Mesothelial cell of epicardium (in vitro differentiated cells): ENCODE measurements at regions not wholly inside any gene's neighbourhood (a gene's known extent, or its start where the extent isn't known, plus 50 kb on each side); places are given as distances from the start of the nearest gene placed in this dataset.

Experiments used
- DNase-seq, 2 experiments: peaks; one replicate each; pipeline ENCODE4 v3.0.0; 2021; ENCODE audit warnings: low spot score in 2 of 2; ENCODE audit not compliant: unreplicated experiment in 2 of 2
- H3K27ac Mint-ChIP-seq: 2 replicates; pipeline ENCODE4 v1.8.0; 2021; ENCODE audit warnings: mixed read lengths
- H3K27me3 Mint-ChIP-seq: 2 replicates; pipeline ENCODE4 v1.8.0; 2021; ENCODE audit warnings: low read depth, mixed read lengths
- H3K36me3 Mint-ChIP-seq: 2 replicates; pipeline ENCODE4 v1.8.0; 2021; ENCODE audit warnings: mixed read lengths
- H3K4me1 Mint-ChIP-seq: 2 replicates; pipeline ENCODE4 v1.8.0; 2021; ENCODE audit warnings: mixed read lengths
- H3K4me3 Mint-ChIP-seq: 2 replicates; pipeline ENCODE4 v1.8.0; 2021; ENCODE audit warnings: mild to moderate bottlenecking, moderate library complexity, mixed read lengths
- H3K9me3 Mint-ChIP-seq: 2 replicates; pipeline ENCODE4 v1.8.0; 2021; ENCODE audit warnings: mixed read lengths
- CTCF ChIP-seq: fragments of 200-600 bp; sonication (generic); IDR thresholded peaks from one replicate; pipeline ENCODE4 v1.5.0; 2021; ENCODE audit warnings: antibody characterized with exemption; ENCODE audit not compliant: unreplicated experiment

GRCh38 chr5:100479079-100479688 is 56.0 kb upstream of the FAM174A start:
- TF ChIP-seq CTCF: no peak
- Mint-ChIP-seq H3K27me3 (no peaks in the 10 kb centered on the region), H3K9me3 (no peaks in the 10 kb centered on the region), H3K4me1 (no peaks in the 10 kb centered on the region), H3K4me3 (no peak overlapping the region), H3K36me3 (no peaks in the 10 kb centered on the region), H3K27ac (no peak overlapping the region)
- no peak for DNase-seq

- no peak for DNase-seq
- no peak for TF ChIP-seq CTCF
- H3K9me3 Mint-ChIP-seq: no peaks in the 10 kb centered on the region
- no peak overlapping the region for H3K4me3 Mint-ChIP-seq
- no peak overlapping the region for H3K27ac Mint-ChIP-seq
- H3K27me3 Mint-ChIP-seq: no peaks in the 10 kb centered on the region
- H3K4me1 Mint-ChIP-seq: no peaks in the 10 kb centered on the region
- H3K36me3 Mint-ChIP-seq: no peaks in the 10 kb centered on the region
These were observed 63.1 kb upstream of the FAM174A start for GRCh38 chr5:100472091-100472490.

- Mint-ChIP-seq H3K27me3 (no peaks in the 10 kb centered on the region), H3K4me3 (no peak overlapping the region), H3K36me3 (no peaks in the 10 kb centered on the region), H3K9me3 (peaks cover 6% of the 10 kb centered on the region), H3K27ac (no peak overlapping the region), H3K4me1 (no peaks in the 10 kb centered on the region)
- TF ChIP-seq CTCF: no peak
- DNase-seq: no peak
These were observed 65.4 kb upstream of the FAM174A start for GRCh38 chr5:100469767-100470166.

GRCh38 chr5:100464418-100464817 is 70.8 kb upstream of the FAM174A start:
- Mint-ChIP-seq H3K27ac (no peak overlapping the region), H3K4me1 (no peaks in the 10 kb centered on the region), H3K36me3 (no peaks in the 10 kb centered on the region), H3K4me3 (no peak overlapping the region), H3K27me3 (no peaks in the 10 kb centered on the region), H3K9me3 (peaks cover 12% of the 10 kb centered on the region)
- DNase-seq: no peak
- TF ChIP-seq CTCF: no peak

GRCh38 chr5:100456615-100457014 is 78.6 kb upstream of the FAM174A start:
- TF ChIP-seq CTCF: no peak
- DNase-seq: no peak
- Mint-ChIP-seq H3K4me3 (no peak overlapping the region), H3K36me3 (peaks cover 2% of the 10 kb centered on the region), H3K4me1 (peaks cover 1% of the 10 kb centered on the region), H3K27me3 (no peaks in the 10 kb centered on the region), H3K9me3 (peaks cover 7% of the 10 kb centered on the region), H3K27ac (no peak overlapping the region)

GRCh38 chr5:100452126-100452525 is 83.0 kb upstream of the FAM174A start:
- H3K9me3 Mint-ChIP-seq: peaks cover 14% of the 10 kb centered on the region
- no peaks in the 10 kb centered on the region for H3K27me3 Mint-ChIP-seq
- peaks cover 2% of the 10 kb centered on the region for H3K36me3 Mint-ChIP-seq
- no peak overlapping the region for H3K4me3 Mint-ChIP-seq
- no peak for TF ChIP-seq CTCF
- H3K4me1 Mint-ChIP-seq: peaks cover 5% of the 10 kb centered on the region
- no peak overlapping the region for H3K27ac Mint-ChIP-seq
- no peak for DNase-seq
